GM19238 (cell line): ENCODE measurements at regions not wholly inside any gene's neighbourhood (a gene's known extent, or its start where the extent isn't known, plus 50 kb on each side); places are given as distances from the start of the nearest gene placed in this dataset.

Experiments used
- DNase-seq: peaks from one replicate; pipeline ENCODE4 v3.0.0; 2011; ENCODE audit warnings: low spot score; ENCODE audit not compliant: insufficient read length

- no peak for DNase-seq
Observed at GRCh38 chr10:10149899-10150298, 867.8 kb upstream of the CELF2 start.

GRCh38 chr10:10156917-10157600 is 860.6 kb upstream of the CELF2 start:
- DNase-seq = no peak

DNA sequence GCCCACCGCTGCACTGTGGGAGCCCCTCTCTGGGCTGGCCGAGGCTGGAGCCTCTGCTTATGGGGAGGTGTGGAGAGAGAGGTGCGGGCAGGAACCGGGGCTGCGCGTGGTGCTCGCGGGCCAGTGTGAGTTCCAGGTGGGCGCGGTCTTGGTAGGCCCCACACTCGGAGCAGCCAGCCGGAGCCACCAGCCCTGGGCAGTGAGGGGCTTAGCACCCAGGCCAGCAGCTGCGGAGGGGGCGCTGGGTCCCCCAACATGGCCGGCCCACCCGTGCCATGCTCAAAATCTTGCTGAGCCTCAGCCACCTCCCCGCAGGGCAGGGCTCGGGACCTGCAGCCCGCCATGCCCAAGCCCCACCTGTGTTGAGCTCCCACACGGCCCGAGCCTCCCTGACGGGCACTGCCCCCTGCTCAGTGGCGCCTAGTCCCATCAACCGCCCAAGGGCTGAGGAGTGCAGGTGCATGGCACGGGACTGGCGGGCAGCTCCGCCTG is 856.8 kb upstream of the CELF2 start:
- no peak for DNase-seq

DNA sequence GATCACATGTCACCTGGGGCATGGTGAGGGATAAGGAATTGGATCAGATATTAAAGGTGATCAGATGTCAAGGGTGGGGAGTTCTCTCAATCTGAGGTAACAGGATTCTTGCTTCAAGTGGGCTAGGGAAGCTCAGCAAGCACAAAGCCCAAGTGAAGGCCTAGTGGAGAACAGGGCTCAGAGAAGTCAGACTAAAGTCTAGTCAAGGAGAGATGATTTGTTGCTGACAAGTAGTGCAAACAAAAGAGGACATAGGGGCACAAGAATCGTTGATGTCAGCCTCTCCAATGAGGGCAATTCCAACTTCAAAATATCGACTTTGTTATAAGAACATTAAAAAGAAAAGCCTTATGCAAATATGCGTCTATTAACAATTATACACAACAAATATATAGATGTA is 852.8 kb upstream of the CELF2 start:
- no peak for DNase-seq

- no peak for DNase-seq
Observed at GRCh38 chr10:10165415-10165814, 852.3 kb upstream of the CELF2 start.

DNA sequence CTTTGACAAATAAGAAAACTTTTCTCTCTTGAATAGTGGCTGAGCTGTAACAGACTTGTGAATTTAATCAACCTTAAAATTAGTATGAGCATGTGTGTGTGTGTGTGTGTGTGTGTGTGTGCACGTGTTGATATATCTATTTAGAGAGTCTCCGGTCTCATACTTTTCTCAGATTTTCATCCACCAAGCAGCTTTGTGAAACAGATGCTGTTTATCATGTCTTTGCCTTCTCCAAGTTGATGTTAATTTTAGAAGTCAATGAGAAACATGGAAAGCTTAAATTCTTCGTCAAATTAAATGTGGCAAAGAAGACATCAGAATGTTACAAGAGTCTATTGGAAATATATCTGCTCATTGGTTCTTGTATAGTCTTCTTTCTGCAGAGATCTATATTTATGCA is 839.2 kb upstream of the CELF2 start:
- no peak for DNase-seq

- no peak for DNase-seq
Observed at GRCh38 chr10:10193848-10194247, 823.8 kb upstream of the CELF2 start.

- DNase-seq = no peak
Observed at GRCh38 chr10:10196701-10197100, 821.0 kb upstream of the CELF2 start.

- no peak for DNase-seq
Observed at GRCh38 chr10:10197423-10197822, 820.2 kb upstream of the CELF2 start.

- DNase-seq = no peak
Observed at GRCh38 chr10:10198363-10198762, 819.3 kb upstream of the CELF2 start.

- no peak for DNase-seq
Observed at GRCh38 chr10:10204415-10204814, 813.3 kb upstream of the CELF2 start.

DNA sequence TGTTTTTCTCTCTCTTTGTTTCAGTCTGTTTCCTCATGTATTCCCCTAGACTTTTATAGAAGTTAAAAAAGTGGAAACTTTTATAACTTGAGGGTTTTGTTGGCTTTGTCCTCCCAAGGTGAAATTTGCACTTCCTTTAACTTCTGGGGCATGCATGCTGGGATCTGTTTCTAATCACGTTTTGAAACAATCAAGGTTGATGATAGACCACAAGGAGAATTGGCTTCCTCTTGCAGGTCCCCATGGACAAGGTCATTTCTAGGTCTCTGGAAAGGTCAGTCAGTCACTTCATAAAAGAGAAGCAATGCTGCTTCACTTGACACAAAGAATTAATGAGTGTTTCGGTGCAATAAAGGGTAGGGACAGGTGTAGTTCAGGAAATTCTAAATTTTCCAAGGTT is 811.8 kb upstream of the CELF2 start:
- DNase-seq = no peak

DNA sequence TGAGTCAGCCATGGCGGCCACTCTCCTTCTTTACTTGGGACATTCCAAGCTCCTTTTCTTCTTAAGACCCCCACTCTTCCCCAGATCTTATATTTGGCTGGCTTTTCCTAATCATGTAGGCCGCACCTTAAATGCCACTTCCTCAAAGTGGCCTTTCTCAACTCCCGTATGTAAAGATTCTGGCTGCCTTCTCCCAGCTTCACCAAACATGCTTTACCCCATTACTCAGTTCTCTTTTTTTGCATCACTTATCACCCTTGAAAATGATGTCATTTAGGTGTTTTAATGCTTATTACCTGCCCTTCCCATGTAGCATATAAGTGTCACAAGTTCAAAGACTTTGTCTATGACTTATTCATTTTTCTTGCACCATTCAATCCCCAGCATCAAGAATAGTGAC is 810.1 kb upstream of the CELF2 start:
- DNase-seq = no peak

DNA sequence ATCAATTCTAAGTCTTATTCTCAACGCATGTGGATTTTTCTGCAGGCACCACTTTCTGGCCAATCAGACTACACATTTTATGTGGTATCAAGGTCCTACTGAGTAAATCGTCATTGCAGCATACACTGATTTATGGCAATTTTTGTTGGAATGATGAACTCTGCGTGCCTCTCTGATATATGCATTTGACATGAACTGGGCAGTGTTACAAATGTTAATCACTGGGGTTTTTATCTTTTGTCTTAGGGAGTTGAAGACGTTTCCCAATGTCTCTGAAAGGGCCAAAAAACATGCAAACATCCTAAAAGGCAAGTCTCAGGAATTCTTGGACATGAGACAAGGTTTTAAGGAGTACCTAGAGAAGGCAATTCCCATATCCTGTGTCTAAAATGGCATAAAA is 809.5 kb upstream of the CELF2 start:
- no peak for DNase-seq

- DNase-seq = no peak
Observed at GRCh38 chr10:10209167-10209566, 808.5 kb upstream of the CELF2 start.

- no peak for DNase-seq
Observed at GRCh38 chr10:10211409-10211808, 806.3 kb upstream of the CELF2 start.

GRCh38 chr10:10213237-10213636 is 804.4 kb upstream of the CELF2 start:
- no peak for DNase-seq

DNA sequence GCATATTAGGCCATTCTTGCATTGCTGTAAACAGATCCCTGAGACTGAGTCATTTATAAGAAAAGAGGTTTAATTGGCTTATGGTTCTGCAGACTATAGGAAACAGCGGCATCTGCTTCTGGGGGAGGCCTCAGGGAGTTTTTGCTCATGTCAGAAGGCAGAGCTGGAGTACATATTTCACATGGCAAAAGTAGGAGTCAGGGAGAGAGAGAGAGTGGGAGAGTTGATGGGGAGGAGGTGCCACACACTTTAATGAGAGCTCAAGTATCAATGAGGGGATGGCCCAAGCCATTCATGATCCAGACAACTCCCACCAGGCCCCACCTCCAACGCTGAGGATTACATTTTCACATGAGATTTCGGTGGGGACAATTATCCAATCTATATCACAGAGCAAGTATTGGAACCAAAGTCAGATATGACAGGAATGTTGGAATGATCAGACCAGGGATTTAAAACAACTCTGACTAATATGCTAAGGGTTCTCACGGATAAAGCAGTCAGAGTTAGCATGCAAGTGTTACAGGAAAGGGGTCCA is 795.3 kb upstream of the CELF2 start:
- no peak for DNase-seq

GRCh38 chr10:10223131-10223530 is 794.5 kb upstream of the CELF2 start:
- no peak for DNase-seq

- DNase-seq = no peak
Observed at GRCh38 chr10:10225136-10225676, 792.5 kb upstream of the CELF2 start.

DNA sequence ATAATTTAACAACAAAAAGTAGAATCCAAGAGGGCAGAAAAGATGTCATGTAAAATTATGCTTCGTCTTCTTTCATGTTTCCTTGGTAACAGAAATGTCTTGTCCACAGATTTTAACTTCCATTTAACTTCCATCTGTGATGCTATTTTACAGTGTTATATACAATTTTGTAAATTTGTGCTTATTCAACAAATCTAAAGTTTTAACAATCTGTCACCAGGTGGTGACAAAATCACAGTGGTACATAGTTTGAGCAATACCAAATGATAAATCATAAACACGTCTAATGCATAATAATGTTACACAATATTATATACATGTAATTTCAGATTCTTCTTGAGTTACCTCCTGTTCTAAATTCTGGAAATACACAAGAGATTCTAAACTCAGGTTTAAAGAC is 784.4 kb upstream of the CELF2 start:
- no peak for DNase-seq

DNA sequence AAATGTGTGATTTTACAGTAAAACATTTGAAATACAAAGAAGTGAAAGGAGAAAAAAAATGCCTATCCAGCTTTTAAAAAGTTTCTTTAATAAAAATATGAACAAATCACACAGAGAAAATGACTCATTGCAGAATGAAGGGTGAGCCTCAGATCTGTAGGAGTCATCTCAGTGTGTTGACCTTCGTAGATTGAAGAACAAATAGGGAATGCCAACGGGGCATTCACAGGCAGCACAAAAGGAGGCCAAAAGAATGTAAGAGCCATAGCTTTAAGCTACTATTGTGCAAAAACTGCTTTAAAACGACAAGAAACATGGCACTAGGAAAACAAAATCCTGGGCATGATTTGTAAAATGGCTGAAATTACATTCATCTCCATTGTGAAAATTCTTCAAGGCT is 782.7 kb upstream of the CELF2 start:
- no peak for DNase-seq

- DNase-seq = no peak
Observed at GRCh38 chr10:10247585-10247984, 770.1 kb upstream of the CELF2 start.
